GM21423 (cell line): ENCODE measurements at regions not wholly inside any gene's neighbourhood (a gene's known extent, or its start where the extent isn't known, plus 50 kb on each side); places are given as distances from the start of the nearest gene placed in this dataset.

Source experiments
- ATAC-seq: cut with Tn5 transposase; IDR thresholded peaks from one replicate; pipeline ENCODE4 v1.9.1; 2021; ENCODE audit warnings: mild to moderate bottlenecking, moderate library complexity; ENCODE audit not compliant: unreplicated experiment

DNA sequence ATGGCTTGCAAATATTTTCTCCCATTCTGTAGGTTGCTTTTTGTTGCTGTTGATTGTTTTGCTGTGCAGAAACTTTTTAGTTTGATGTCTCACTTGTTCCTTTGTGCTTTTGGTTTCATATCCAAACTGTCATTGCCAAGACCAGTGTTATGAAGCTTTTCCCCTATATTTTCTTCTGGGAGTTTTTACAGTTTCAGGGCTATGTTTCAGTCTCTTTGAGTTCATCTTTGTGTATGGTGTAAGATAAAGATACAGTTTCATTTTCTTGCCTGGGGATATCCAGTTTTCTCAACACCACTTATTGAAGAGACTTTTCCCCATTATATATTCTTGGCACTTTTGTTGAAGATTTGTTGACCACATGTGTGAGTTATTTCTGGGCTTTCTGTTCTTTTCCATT is 139.9 kb downstream of the MRPL57 start:
- ATAC-seq = no peak

- ATAC-seq = no peak
Measured at GRCh38 chr13:21318891-21319532, 140.1 kb downstream of the ZDHHC20 start.

DNA sequence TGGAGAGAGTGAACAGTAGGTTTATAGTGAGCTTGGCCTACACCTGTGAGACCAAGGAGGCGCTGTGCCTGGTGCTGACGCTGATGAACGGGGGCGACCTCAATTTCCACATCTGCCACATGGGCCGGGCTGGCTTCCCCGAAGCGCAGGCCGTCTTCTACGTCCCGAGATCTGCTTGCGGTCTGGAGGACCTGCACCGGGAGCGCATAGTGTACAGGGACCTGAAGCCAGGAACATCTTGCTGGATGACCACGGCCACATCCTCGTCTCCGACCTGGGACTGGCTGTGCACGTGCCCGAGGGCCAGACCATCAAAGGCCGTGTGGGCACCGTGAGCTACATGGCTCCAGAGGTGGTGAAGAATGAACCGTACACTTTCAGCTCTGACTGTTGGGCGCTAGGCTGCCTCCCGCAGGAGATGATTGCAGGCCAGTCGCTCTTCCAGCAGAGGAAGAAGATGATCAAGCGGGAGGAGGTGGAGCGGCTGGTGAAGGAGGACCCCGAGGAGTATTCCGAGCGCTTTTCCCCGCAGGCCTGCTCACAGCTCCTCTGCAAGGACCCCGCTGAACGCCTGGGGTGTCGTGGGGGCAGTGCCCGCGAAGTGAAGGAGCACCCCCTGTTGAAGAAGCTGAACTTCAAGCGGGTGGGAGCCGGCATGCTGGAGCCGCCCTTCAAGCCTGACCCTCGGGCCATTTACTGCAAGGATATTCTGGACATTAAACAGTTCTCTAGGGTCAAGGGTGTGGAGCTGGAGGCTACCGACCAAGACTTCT is 139.0 kb downstream of the ZDHHC20 start:
- no peak for ATAC-seq

DNA sequence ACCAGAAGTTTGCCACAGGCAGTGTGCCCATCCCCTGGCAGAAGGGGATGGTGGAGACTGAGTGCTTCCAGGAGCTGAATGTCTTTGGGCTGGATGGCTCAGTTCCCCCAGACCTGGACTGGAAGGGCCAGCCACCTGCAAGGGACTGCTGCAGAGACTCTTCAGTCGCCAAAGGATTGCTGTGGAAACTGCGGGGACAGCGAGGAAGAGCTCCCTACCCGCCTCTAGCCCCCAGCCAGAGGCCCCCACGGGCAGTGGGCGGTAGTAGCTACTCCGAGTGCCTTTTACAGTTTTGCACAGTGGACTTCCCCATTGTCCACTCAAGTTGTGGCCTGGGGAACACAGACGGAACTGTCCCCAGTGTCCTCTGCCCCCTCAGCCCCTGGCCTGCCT is 138.5 kb downstream of the ZDHHC20 start:
- ATAC-seq = no peak

- ATAC-seq = no peak
Measured at GRCh38 chr13:21321269-21321668, 137.8 kb downstream of the ZDHHC20 start.

DNA sequence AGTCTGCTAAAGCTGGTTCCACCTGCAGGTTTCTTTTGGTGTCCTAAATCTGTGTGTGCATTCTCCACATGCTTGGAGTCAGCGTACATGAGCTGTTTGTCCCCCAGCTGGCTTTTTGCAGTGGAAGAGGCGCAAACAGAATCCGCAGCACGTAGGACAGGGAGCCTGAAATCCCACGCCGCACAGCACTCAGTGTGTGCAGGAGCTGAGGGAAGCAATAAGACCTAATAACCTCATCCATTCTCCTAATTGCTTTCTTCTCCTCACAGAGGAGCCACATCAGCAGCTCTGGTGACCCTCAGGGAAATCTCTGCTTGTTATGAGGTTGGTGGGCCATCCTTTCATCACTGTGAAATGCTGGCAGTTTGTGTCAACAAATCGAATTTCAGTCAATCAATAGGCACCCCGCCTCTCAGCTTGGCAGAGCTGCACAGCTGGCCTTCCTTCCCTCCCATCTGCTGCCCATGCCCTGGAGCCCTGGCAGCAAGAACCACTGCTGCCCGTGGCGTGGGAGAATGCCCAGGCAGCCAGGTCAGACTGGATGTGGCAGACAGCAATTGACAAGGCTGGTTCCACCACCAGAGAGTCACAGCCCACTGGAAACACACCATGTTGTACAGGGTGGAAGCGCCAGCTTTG is 136.7 kb downstream of the ZDHHC20 start:
- ATAC-seq = no peak
